Vagina (tissue), 2 donors: ENCODE measurements at regions not wholly inside any gene's neighbourhood (a gene's known extent, or its start where the extent isn't known, plus 50 kb on each side); places are given as distances from the start of the nearest gene placed in this dataset.

Experiments used
- CTCF ChIP-seq, 3 experiments: fragments of 450-650 bp in 2 of 3; fragments of 200-600 bp in 1 of 3; sonication (generic) in 1 of 3; IDR thresholded peaks; one replicate each; pipeline ENCODE4 v1.5.1; 2017 to 2019; ENCODE audit warnings: antibody characterized with exemption in 3 of 3, mild to moderate bottlenecking in 2 of 3, moderate library complexity in 2 of 3
- POLR2A ChIP-seq, 2 donors: fragments of 450-650 bp; IDR thresholded peaks; one replicate each; pipeline ENCODE4 v1.6.1; 2017; ENCODE audit warnings: antibody characterized with exemption in 2 of 2, mild to moderate bottlenecking in 2 of 2, moderate library complexity in 2 of 2
- POLR2AphosphoS5 ChIP-seq, 2 donors: sonication (generic); formaldehyde crosslinking; IDR thresholded peaks; one replicate each; pipeline ENCODE4 v1.9.0; 2017; ENCODE audit warnings: antibody characterized with exemption in 2 of 2, mild to moderate bottlenecking in 2 of 2, low read depth in 1 of 2; ENCODE audit not compliant: insufficient read depth in 1 of 2

GRCh38 chr11:28536504-28537267 lies 428.5 kb downstream of the METTL15 start:
- TF ChIP-seq POLR2AphosphoS5 (IDR thresholded peaks at IDR 0.05; ENCODE audit: insufficient read depth in 1 of 2, low read depth in 1 of 2) (no peak), POLR2A (IDR thresholded peaks at IDR 0.05) (no peak), CTCF (IDR thresholded peaks at IDR 0.05) (no peak)
